Prostate gland (tissue), 2 donors: ENCODE measurements at regions not wholly inside any gene's neighbourhood (a gene's known extent, or its start where the extent isn't known, plus 50 kb on each side); places are given as distances from the start of the nearest gene placed in this dataset.

Source experiments
- DNase-seq: peaks from one replicate; pipeline ENCODE4 v3.0.0-alpha.2; 2019; ENCODE audit warnings: low spot score
- H3K27ac ChIP-seq, 2 donors: fragments of 200-600 bp; sonication (generic); 2 replicates each; pipeline ENCODE4 v1.5.1; 2017 to 2019
- H3K27me3 ChIP-seq: fragments of 200-600 bp; sonication (generic); replicated peaks from 2 replicates; pipeline ENCODE4 v1.5.1; 2019; ENCODE audit not compliant: insufficient read depth
- H3K36me3 ChIP-seq, 2 donors: fragments of 200-600 bp; sonication (generic); 1 replicate in 1 of 2; 2 replicates in 1 of 2; pipeline versions ENCODE4 v1.5.1 to v1.8.1; 2017 to 2019
- H3K4me1 ChIP-seq: fragments of 200-600 bp; sonication (generic); replicated peaks from 2 replicates; pipeline ENCODE4 v1.5.1; 2019
- H3K4me3 ChIP-seq, 2 donors: fragments of 200-600 bp; sonication (generic); 2 replicates each; pipeline ENCODE4 v1.5.1; 2017 to 2019
- H3K9me3 ChIP-seq: fragments of 200-600 bp; sonication (generic); 2 replicates; pipeline ENCODE4 v1.5.1; 2017
- POLR2A ChIP-seq: fragments of 450-650 bp; IDR thresholded peaks from one replicate; pipeline ENCODE4 v1.6.1; 2016; ENCODE audit warnings: antibody characterized with exemption, mild to moderate bottlenecking
- POLR2AphosphoS5 ChIP-seq: sonication (generic); formaldehyde crosslinking; IDR thresholded peaks from one replicate; pipeline ENCODE4 v1.6.1; 2017; ENCODE audit warnings: antibody characterized with exemption
- WGBS: methylation state at CpG from one replicate; pipeline ENCODE4 v1.1.5; 2018; 5-methylcytosine and 5-hydroxymethylcytosine counted together
- intact Hi-C: fragments of 100-400 bp; cut with DNase I; formaldehyde crosslinking; loops from one replicate; pipeline ENCODE4 v1.14.2; 2022
- TF ChIP-seq, protein P1 (sequence below), 4 experiments: fragments of 200-600 bp in 2 of 4; fragments of 450-650 bp in 2 of 4; sonication (generic) in 2 of 4; IDR thresholded peaks; 1 replicate in 3 of 4; 2 replicates in 1 of 4; pipeline ENCODE4 v1.5.1; 2016 to 2019; ENCODE audit warnings: antibody characterized with exemption in 4 of 4, mild to moderate bottlenecking in 2 of 4, moderate library complexity in 2 of 4

DNA sequence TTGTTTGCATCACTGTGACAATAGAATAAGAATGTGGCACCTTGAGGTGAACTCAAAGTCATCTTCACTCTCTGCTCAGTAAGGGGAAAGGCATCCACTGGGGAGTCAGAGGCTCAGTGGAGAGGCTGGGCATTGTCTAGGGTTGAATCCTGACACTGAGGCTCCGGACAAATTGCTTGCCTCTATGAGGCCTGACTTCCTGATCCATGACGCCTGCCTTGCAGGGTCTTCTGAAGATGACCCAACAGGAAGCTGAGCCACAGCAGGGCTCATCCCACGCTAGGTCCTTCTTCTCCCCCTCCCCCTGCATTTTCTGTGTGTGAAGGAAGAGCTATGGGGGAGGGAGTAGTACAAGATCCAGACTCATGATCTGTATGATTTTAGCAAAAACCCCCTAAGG, 265.1 kb downstream of the SH3BP4 start:
- Histone ChIP-seq H3K27me3 (no peaks in the 10 kb centered on the region), H3K36me3 (no peaks in the 10 kb centered on the region), H3K9me3 (no peaks in the 10 kb centered on the region), H3K4me3 (no peak overlapping the region), H3K4me1 (no peaks in the 10 kb centered on the region), H3K27ac (no peak overlapping the region)
- intact Hi-C loops, result no loop called here
- 94% methylated on average over 3 of the region's 3 CpGs for WGBS
- no peak for DNase-seq
- TF ChIP-seq POLR2A (no peak), POLR2AphosphoS5 (no peak)
- TF ChIP-seq, protein P1, sequence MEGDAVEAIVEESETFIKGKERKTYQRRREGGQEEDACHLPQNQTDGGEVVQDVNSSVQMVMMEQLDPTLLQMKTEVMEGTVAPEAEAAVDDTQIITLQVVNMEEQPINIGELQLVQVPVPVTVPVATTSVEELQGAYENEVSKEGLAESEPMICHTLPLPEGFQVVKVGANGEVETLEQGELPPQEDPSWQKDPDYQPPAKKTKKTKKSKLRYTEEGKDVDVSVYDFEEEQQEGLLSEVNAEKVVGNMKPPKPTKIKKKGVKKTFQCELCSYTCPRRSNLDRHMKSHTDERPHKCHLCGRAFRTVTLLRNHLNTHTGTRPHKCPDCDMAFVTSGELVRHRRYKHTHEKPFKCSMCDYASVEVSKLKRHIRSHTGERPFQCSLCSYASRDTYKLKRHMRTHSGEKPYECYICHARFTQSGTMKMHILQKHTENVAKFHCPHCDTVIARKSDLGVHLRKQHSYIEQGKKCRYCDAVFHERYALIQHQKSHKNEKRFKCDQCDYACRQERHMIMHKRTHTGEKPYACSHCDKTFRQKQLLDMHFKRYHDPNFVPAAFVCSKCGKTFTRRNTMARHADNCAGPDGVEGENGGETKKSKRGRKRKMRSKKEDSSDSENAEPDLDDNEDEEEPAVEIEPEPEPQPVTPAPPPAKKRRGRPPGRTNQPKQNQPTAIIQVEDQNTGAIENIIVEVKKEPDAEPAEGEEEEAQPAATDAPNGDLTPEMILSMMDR (IDR thresholded peaks at IDR 0.05), result no peak

DNA sequence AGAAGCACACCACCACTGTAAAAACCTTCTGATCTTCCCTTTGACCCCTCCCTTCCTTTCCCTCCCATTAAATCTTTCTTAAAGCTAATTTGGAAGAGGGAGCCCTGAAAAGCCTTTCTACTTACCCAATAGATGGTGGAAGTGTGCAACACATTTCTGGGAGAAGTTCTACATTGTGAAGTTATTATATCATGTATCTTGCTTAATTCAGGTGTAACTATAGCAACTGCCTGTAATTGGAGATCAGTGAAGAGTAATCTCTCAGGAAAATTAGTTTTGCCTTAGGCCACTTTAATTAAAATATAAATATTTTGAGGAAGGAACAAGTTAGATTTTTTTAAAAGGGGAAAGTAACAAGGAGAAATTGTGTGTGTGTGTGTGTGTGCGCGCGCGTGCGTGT, 266.0 kb downstream of the SH3BP4 start:
- H3K4me1 ChIP-seq, result no peaks in the 10 kb centered on the region
- no peaks in the 10 kb centered on the region for H3K9me3 ChIP-seq
- DNase-seq, result no peak
- TF ChIP-seq POLR2A, result no peak
- no peak for TF ChIP-seq POLR2AphosphoS5
- TF ChIP-seq, protein P1 (IDR thresholded peaks at IDR 0.05), result no peak
- no peaks in the 10 kb centered on the region for H3K27me3 ChIP-seq
- 90% methylated on average over 5 of the region's 5 CpGs for WGBS
- no peak overlapping the region for H3K4me3 ChIP-seq
- intact Hi-C loops, result no loop called here
- no peaks in the 10 kb centered on the region for H3K36me3 ChIP-seq
- H3K27ac ChIP-seq, result no peak overlapping the region

DNA sequence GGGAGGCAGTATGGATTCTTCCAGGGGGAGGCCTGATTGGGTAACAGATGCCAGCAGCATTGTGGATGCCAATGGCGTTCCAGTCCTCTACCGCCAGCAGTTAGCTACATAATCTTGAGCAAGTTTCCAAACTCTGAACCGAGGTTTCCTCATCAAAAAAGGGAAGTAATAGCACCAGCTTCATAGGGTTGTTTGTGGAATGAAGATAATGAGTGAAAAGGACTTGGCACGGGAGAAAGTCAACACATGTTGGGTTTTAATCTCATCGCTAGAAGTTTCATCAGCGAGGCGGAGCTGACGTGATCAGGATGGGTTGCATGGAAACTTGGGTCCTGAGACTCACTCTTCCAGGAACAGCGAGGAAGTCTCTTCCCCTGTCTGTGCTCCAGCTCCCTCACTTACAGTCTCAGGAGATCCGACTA, 266.7 kb downstream of the SH3BP4 start:
- Histone ChIP-seq H3K9me3 (no peaks in the 10 kb centered on the region), H3K27ac (no peak overlapping the region), H3K27me3 (no peaks in the 10 kb centered on the region), H3K4me3 (no peak overlapping the region), H3K4me1 (no peaks in the 10 kb centered on the region), H3K36me3 (no peaks in the 10 kb centered on the region)
- DNase-seq, result no peak
- TF ChIP-seq, protein P1 (IDR thresholded peaks at IDR 0.05), result no peak
- TF ChIP-seq POLR2A (no peak), POLR2AphosphoS5 (no peak)
- intact Hi-C loops, result no loop called here
- WGBS, result 86% methylated on average over 10 of the region's 10 CpGs

DNA sequence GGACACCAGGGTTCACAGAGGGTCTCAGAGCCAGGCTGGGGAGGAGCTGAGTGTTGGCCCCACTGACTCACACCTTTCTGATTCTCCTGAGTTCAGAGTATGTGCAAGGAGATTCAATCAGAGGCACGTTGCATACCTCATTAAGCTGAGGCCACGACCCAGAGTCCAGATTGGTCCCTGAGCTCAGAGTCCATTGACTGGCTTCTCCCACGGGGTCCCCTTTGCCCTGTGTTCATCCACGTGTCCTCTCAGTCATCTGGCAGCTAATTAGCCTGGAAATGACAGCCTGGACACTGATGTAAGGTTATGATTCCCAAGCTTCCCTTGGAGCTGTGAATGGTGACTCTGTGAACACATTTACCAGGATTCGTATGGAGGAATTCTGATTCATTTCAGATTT, 267.2 kb downstream of the SH3BP4 start:
- intact Hi-C loops, result no loop called here
- DNase-seq, result no peak
- no peaks in the 10 kb centered on the region for H3K9me3 ChIP-seq
- H3K27ac ChIP-seq, result no peak overlapping the region
- H3K4me1 ChIP-seq, result no peaks in the 10 kb centered on the region
- no peaks in the 10 kb centered on the region for H3K36me3 ChIP-seq
- WGBS, result 61% methylated on average over 5 of the region's 5 CpGs
- H3K27me3 ChIP-seq, result no peaks in the 10 kb centered on the region
- H3K4me3 ChIP-seq, result no peak overlapping the region
- no peak for TF ChIP-seq POLR2AphosphoS5
- TF ChIP-seq, protein P1 (IDR thresholded peaks at IDR 0.05), result no peak

DNA sequence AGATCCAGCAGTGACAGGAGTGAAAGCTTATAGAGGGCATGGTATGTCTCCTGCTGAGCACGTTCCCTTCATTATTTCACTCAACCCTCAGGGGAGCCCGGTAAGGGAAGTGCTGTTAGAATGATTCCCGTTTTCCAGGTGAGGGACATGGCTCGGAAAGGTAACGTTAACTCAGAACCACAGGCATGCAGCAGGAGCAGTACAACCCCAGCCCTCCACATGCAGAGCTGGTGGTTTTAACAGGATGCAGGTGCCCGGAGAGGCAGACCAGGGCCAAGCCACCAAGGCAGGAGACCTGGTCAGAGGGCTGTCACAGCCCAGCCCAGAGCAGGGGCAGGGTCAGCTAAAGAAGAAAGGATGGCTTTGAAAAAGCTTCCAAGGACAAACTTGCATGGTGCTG, 268.5 kb downstream of the SH3BP4 start:
- 93% methylated on average over 6 of the region's 6 CpGs for WGBS
- Histone ChIP-seq H3K27me3 (no peaks in the 10 kb centered on the region), H3K9me3 (no peaks in the 10 kb centered on the region), H3K36me3 (no peaks in the 10 kb centered on the region), H3K4me1 (no peaks in the 10 kb centered on the region), H3K4me3 (no peak overlapping the region), H3K27ac (no peak overlapping the region)
- no peak for DNase-seq
- no peak for TF ChIP-seq POLR2AphosphoS5
- TF ChIP-seq POLR2A, result no peak
- TF ChIP-seq, protein P1 (IDR thresholded peaks at IDR 0.05), result no peak
- intact Hi-C loops, result no loop called here
